SK-N-SH (cell line): ENCODE measurements at regions not wholly inside any gene's neighbourhood (a gene's known extent, or its start where the extent isn't known, plus 50 kb on each side); places are given as distances from the start of the nearest gene placed in this dataset.

ENCODE experiments used
- CTCF ChIA-PET: fragments of 300-600, 350-600 bp; formaldehyde crosslinking; extraction: SDS; loops from one replicate; lab custom pipeline; 2021; lab: Yijun Ruan, JAX
- POLR2A ChIA-PET: fragments of 350-600 bp; sonication (Branson Sonifier 250); formaldehyde crosslinking; extraction: SDS; loops from one replicate; lab custom pipeline; 2020; ENCODE audit warnings: antibody characterized with exemption, inconsistent platforms; lab: Yijun Ruan, JAX
- DNase-seq: peaks from one replicate; pipeline ENCODE4 v3.0.0; 2012
- H2AFZ ChIP-seq: fragments of 200-600 bp; sonication (generic); 2 replicates; pipeline ENCODE4 v1.8.1; 2016; ENCODE audit warnings: antibody characterized with exemption, mild to moderate bottlenecking, low read depth
- H3F3A ChIP-seq: fragments of 200-600 bp; sonication (generic); replicated peaks from 2 replicates; pipeline ENCODE3; 2016; ENCODE audit warnings: antibody characterized with exemption, mild to moderate bottlenecking; ENCODE audit not compliant: insufficient read depth
- H3K27ac ChIP-seq, 2 experiments: fragments of 200-500 bp in 1 of 2; fragments of 200-600 bp in 1 of 2; sonication (Bioruptor generic) in 1 of 2; sonication (generic), shearing (Covaris generic) in 1 of 2; 2 replicates each; pipeline versions ENCODE4 v1.5.1 to v1.6.1; 2014 to 2016; ENCODE audit warnings: low read depth in 2 of 2, inconsistent platforms in 1 of 2, low read length in 1 of 2, mild to moderate bottlenecking in 1 of 2, mixed read lengths in 1 of 2
- H3K27me3 ChIP-seq: fragments of 200-600 bp; sonication (generic), shearing (Covaris generic); 2 replicates; pipeline ENCODE4 v1.6.1; 2016; ENCODE audit warnings: mixed run types; ENCODE audit not compliant: insufficient read depth
- H3K36me3 ChIP-seq, 2 experiments: fragments of 200-500 bp in 1 of 2; fragments of 200-600 bp in 1 of 2; sonication (Bioruptor generic) in 1 of 2; sonication (generic) in 1 of 2; replicated peaks in 1 of 2; 2 replicates each; pipeline versions ENCODE3 to v1.5.1; 2014 to 2016; ENCODE audit warnings: low read length in 1 of 2, mild to moderate bottlenecking in 1 of 2; ENCODE audit not compliant: insufficient read depth in 2 of 2, control insufficient read depth in 1 of 2
- H3K4me1 ChIP-seq, 2 experiments: fragments of 200-500 bp in 1 of 2; fragments of 200-600 bp in 1 of 2; sonication (Bioruptor generic) in 1 of 2; sonication (generic), shearing (Covaris generic) in 1 of 2; 2 replicates each; pipeline versions ENCODE4 v1.5.1 to v1.6.1; 2014 to 2016; ENCODE audit warnings: low read depth in 1 of 2, low read length in 1 of 2, mixed run types in 1 of 2; ENCODE audit not compliant: insufficient read depth in 2 of 2, control insufficient read depth in 1 of 2
- H3K4me2 ChIP-seq: fragments of 200-600 bp; sonication (generic), shearing (Covaris generic); 2 replicates; pipeline ENCODE4 v1.6.1; 2017; ENCODE audit warnings: mixed run types
- H3K4me3 ChIP-seq, 2 experiments: fragments of 200-500 bp in 1 of 2; fragments of 200-600 bp in 1 of 2; sonication (Bioruptor generic) in 1 of 2; sonication (generic), shearing (Covaris generic) in 1 of 2; 2 replicates each; pipeline versions ENCODE4 v1.5.1 to v1.8.1; 2014 to 2016; ENCODE audit warnings: low read depth in 2 of 2, inconsistent platforms in 1 of 2, low read length in 1 of 2, mild to moderate bottlenecking in 1 of 2, mixed read lengths in 1 of 2, moderate library complexity in 1 of 2
- H3K79me2 ChIP-seq: fragments of 200-600 bp; sonication (generic); 2 replicates; pipeline ENCODE4 v1.8.1; 2017; ENCODE audit warnings: mild to moderate bottlenecking; ENCODE audit not compliant: insufficient read depth
- H3K9ac ChIP-seq: fragments of 200-600 bp; sonication (generic); 2 replicates; pipeline ENCODE4 v1.6.1; 2017; ENCODE audit warnings: mixed run types
- H3K9me2 ChIP-seq: fragments of 200-600 bp; sonication (generic); 2 replicates; pipeline ENCODE4 v1.6.1; 2017; ENCODE audit warnings: mixed run types
- H3K9me3 ChIP-seq: fragments of 200-600 bp; sonication (generic); 2 replicates; pipeline ENCODE4 v1.6.1; 2017; ENCODE audit warnings: mixed run types, mild to moderate bottlenecking, moderate library complexity
- H4K20me1 ChIP-seq: fragments of 200-600 bp; sonication (generic); 2 replicates; pipeline ENCODE4 v1.6.1; 2017; ENCODE audit warnings: mild to moderate bottlenecking, mixed run types; ENCODE audit not compliant: insufficient read depth
- CHD2 ChIP-seq: fragments of 150-350 bp; IDR thresholded peaks from 2 replicates; pipeline ENCODE4 v1.6.1; 2018; ENCODE audit warnings: low read length; ENCODE audit not compliant: partially characterized antibody
- EZH2phosphoT487 ChIP-seq: fragments of 200-600 bp; sonication (generic); IDR thresholded peaks from 2 replicates; pipeline ENCODE4 v1.6.1; 2017; ENCODE audit warnings: low read depth, mixed run types, mild to moderate bottlenecking, antibody characterized with exemption, moderate library complexity, borderline replicate concordance
- FOSL2 ChIP-seq: IDR thresholded peaks from 2 replicates; pipeline ENCODE4 v1.4.0; 2012; ENCODE audit warnings: low read depth, mild to moderate bottlenecking, moderate library complexity, borderline replicate concordance
- FOXJ3 ChIP-seq: sonication (generic); formaldehyde crosslinking; IDR thresholded peaks from 2 replicates; pipeline ENCODE4 v1.5.1; 2020; ENCODE audit warnings: mild to moderate bottlenecking, missing genetic modification reagents
- FOXM1 ChIP-seq: IDR thresholded peaks from 2 replicates; pipeline ENCODE4 v1.4.0; 2012; ENCODE audit warnings: low read depth, mild to moderate bottlenecking
- JUND ChIP-seq: IDR thresholded peaks from 2 replicates; pipeline ENCODE4 v1.4.0; 2012
- MAX ChIP-seq: IDR thresholded peaks from 2 replicates; pipeline ENCODE4 v1.4.0; 2012; ENCODE audit warnings: low read depth
- MEF2A ChIP-seq: IDR thresholded peaks from 2 replicates; pipeline ENCODE4 v1.4.0; 2012; ENCODE audit warnings: low read depth, borderline replicate concordance
- NRF1 ChIP-seq: IDR thresholded peaks from 2 replicates; pipeline ENCODE4 v1.6.1; 2012; ENCODE audit warnings: low read depth, mild to moderate bottlenecking, low read length
- POLR2AphosphoS5 ChIP-seq: IDR thresholded peaks from 2 replicates; pipeline ENCODE4 v1.6.1; 2012; ENCODE audit warnings: low read depth, low read length
- RAD21 ChIP-seq: IDR thresholded peaks from 2 replicates; pipeline ENCODE4 v1.6.1; 2012; ENCODE audit warnings: mild to moderate bottlenecking, low read length
- RCOR1 ChIP-seq: fragments of 150-350 bp; IDR thresholded peaks from 2 replicates; pipeline ENCODE4 v1.6.1; 2017; ENCODE audit warnings: antibody characterized with exemption, low read length
- RFX5 ChIP-seq: IDR thresholded peaks from 2 replicates; pipeline ENCODE4 v1.6.1; 2012; ENCODE audit warnings: mild to moderate bottlenecking, improper control_type of control experiment, low read length
- SIN3A ChIP-seq: IDR thresholded peaks from 2 replicates; pipeline ENCODE4 v1.6.1; 2012; ENCODE audit warnings: low read depth, mild to moderate bottlenecking, low read length, moderate library complexity, borderline replicate concordance
- SMC3 ChIP-seq: IDR thresholded peaks from 2 replicates; pipeline ENCODE4 v1.6.1; 2012; ENCODE audit warnings: low read depth, low read length, improper control_type of control experiment
- WGBS: methylation state at CpG from one replicate; pipeline ENCODE4 v1.1.6; 2017; ENCODE audit warnings: low lambda C conversion rate; 5-methylcytosine and 5-hydroxymethylcytosine counted together

- TF ChIP-seq SIN3A (no peak), EZH2phosphoT487 (no peak), RFX5 (no peak), FOXJ3 (CRISPR knock-in tag) (no peak), FOSL2 (no peak)
Measured at GRCh38 chr1:101388904-101389546, 152.2 kb downstream of the S1PR1 start (continued).

GRCh38 chr1:101389547-101389929, 152.7 kb downstream of the S1PR1 start:
- H3K4me2 ChIP-seq: no peak overlapping the region
- no peaks in the 10 kb centered on the region for H3K79me2 ChIP-seq
- H3K36me3 ChIP-seq: no peaks in the 10 kb centered on the region
- no peaks in the 10 kb centered on the region for H3K27me3 ChIP-seq
- H3K9ac ChIP-seq: no peak overlapping the region
- TF ChIP-seq SMC3 (no peak), EZH2phosphoT487 (no peak), FOSL2 (no peak), MAX (no peak), FOXM1 (no peak), RFX5 (no peak), POLR2AphosphoS5 (no peak), JUND (no peak), CHD2 (no peak), RCOR1 (no peak), RAD21 (no peak)
- ChIA-PET POLR2A (no interaction called here), CTCF (no interaction called here)
- 21% methylated on average over 2 of the region's 2 CpGs for WGBS
- no peaks in the 10 kb centered on the region for H3K9me2 ChIP-seq
- no peak for DNase-seq
- H3K9me3 ChIP-seq: no peaks in the 10 kb centered on the region
- no peaks in the 10 kb centered on the region for H4K20me1 ChIP-seq
- H3F3A ChIP-seq: no peaks in the 10 kb centered on the region
- H2AFZ ChIP-seq: no peak overlapping the region
- H3K4me1 ChIP-seq: no peaks in the 10 kb centered on the region
- no peak overlapping the region for H3K27ac ChIP-seq
- no peak overlapping the region for H3K4me3 ChIP-seq

- H3K4me2 ChIP-seq: no peak overlapping the region
- TF ChIP-seq FOXM1 (no peak), JUND (no peak), NRF1 (no peak), RAD21 (no peak), CHD2 (no peak), MEF2A (no peak), FOXJ3 (CRISPR knock-in tag) (no peak)
Measured at GRCh38 chr1:101392552-101392951, 155.7 kb downstream of the S1PR1 start.

More at GRCh38 chr1:101392552-101392951, 155.7 kb downstream of the S1PR1 start:
- Histone ChIP-seq H3K4me1 (no peaks in the 10 kb centered on the region), H3K79me2 (no peaks in the 10 kb centered on the region), H3K27ac (no peak overlapping the region), H3K36me3 (no peaks in the 10 kb centered on the region), H3K9me2 (no peaks in the 10 kb centered on the region), H2AFZ (no peak overlapping the region), H3K4me3 (no peak overlapping the region), H4K20me1 (no peaks in the 10 kb centered on the region), H3K9me3 (no peaks in the 10 kb centered on the region), H3K27me3 (no peaks in the 10 kb centered on the region), H3F3A (no peaks in the 10 kb centered on the region), H3K9ac (no peak overlapping the region)
- no peak for DNase-seq
- CTCF ChIA-PET: no interaction called here
- POLR2A ChIA-PET: no interaction called here
- 59% methylated on average over 4 of the region's 4 CpGs for WGBS
